Esophagus muscularis mucosa (tissue), 3 donors: ENCODE measurements at regions not wholly inside any gene's neighbourhood (a gene's known extent, or its start where the extent isn't known, plus 50 kb on each side); places are given as distances from the start of the nearest gene placed in this dataset.

ENCODE experiments used
- POLR2A ChIP-seq: fragments of 450-650 bp; IDR thresholded peaks from one replicate; pipeline ENCODE4 v1.6.1; 2017; ENCODE audit warnings: antibody characterized with exemption, moderate library complexity, mild to moderate bottlenecking, low read depth
- POLR2AphosphoS5 ChIP-seq, 2 donors: sonication (generic); formaldehyde crosslinking; IDR thresholded peaks; one replicate each; pipeline ENCODE4 v1.6.1; 2017; ENCODE audit warnings: antibody characterized with exemption in 2 of 2
- TF ChIP-seq, protein P1 (sequence below), 3 experiments: fragments of 200-600 bp in 2 of 3; fragments of 450-650 bp in 1 of 3; sonication (generic) in 2 of 3; IDR thresholded peaks; one replicate each; pipeline ENCODE4 v1.5.1; 2017 to 2019; ENCODE audit warnings: antibody characterized with exemption in 3 of 3, mild to moderate bottlenecking in 2 of 3, moderate library complexity in 1 of 3

DNA sequence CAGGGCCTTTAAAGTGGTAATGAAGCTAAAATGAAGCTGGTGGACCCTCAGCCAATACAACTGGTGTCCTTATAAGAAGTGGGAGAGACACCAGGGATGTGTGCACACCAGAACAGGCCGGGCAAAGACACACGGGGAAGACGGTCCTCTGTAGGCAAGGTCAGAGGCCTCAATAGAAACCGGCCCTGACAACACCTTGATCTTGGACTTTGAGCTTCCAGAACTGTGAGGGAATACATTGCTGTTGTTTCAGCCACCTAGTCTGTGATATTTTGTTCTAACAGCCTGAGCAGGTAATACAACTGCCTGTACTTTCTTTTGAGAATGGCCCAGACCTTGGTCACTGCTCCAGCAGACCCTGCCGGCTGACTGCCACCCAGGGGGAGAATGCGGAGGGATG is 65.6 kb upstream of the FZD7 start:
- TF ChIP-seq, protein P1, sequence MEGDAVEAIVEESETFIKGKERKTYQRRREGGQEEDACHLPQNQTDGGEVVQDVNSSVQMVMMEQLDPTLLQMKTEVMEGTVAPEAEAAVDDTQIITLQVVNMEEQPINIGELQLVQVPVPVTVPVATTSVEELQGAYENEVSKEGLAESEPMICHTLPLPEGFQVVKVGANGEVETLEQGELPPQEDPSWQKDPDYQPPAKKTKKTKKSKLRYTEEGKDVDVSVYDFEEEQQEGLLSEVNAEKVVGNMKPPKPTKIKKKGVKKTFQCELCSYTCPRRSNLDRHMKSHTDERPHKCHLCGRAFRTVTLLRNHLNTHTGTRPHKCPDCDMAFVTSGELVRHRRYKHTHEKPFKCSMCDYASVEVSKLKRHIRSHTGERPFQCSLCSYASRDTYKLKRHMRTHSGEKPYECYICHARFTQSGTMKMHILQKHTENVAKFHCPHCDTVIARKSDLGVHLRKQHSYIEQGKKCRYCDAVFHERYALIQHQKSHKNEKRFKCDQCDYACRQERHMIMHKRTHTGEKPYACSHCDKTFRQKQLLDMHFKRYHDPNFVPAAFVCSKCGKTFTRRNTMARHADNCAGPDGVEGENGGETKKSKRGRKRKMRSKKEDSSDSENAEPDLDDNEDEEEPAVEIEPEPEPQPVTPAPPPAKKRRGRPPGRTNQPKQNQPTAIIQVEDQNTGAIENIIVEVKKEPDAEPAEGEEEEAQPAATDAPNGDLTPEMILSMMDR (IDR thresholded peaks at IDR 0.05): no peak
- TF ChIP-seq POLR2A (no peak), POLR2AphosphoS5 (IDR thresholded peaks at IDR 0.05) (no peak)
